Suprapubic skin (tissue), 3 donors: ENCODE measurements at regions not wholly inside any gene's neighbourhood (a gene's known extent, or its start where the extent isn't known, plus 50 kb on each side); places are given as distances from the start of the nearest gene placed in this dataset.

ENCODE experiments used
- CTCF ChIP-seq, 2 donors: fragments of 200-600 bp in 1 of 2; fragments of 450-650 bp in 1 of 2; sonication (generic) in 1 of 2; IDR thresholded peaks; one replicate each; pipeline ENCODE4 v1.5.1; 2016 to 2019; ENCODE audit warnings: antibody characterized with exemption in 2 of 2, mild to moderate bottlenecking in 1 of 2, moderate library complexity in 1 of 2
- POLR2A ChIP-seq, 2 donors: fragments of 450-650 bp; IDR thresholded peaks; one replicate each; pipeline ENCODE4 v1.6.1; 2017; ENCODE audit warnings: antibody characterized with exemption in 2 of 2, mild to moderate bottlenecking in 2 of 2, moderate library complexity in 2 of 2

GRCh38 chr2:20552847-20553246 is 98.1 kb downstream of the HS1BP3 start:
- no peak for TF ChIP-seq CTCF (IDR thresholded peaks at IDR 0.05)
- no peak for TF ChIP-seq POLR2A (IDR thresholded peaks at IDR 0.05)
